Endothelial cell of umbilical vein (primary cell): ENCODE measurements at regions not wholly inside any gene's neighbourhood (a gene's known extent, or its start where the extent isn't known, plus 50 kb on each side); places are given as distances from the start of the nearest gene placed in this dataset.

Experiments
- BruUV-seq: library from RNA; stranded (reverse); fragments of 400-500 nt; replicated peaks from 2 replicates; lab custom pipeline; 2021; lab: Mats Ljungman, UMichigan
- CTCF ChIA-PET: fragments of 300-600, 350-600 bp; sonication (Branson Sonifier 250); formaldehyde crosslinking; loops from one replicate; lab custom pipeline; 2021; ENCODE audit warnings: antibody characterized with exemption, inconsistent platforms; lab: Charles Lee
- POLR2A ChIA-PET: fragments of 300-600, 350-600 bp; sonication (Branson Sonifier 250); formaldehyde crosslinking; loops from one replicate; lab custom pipeline; 2021; ENCODE audit warnings: antibody characterized with exemption, inconsistent platforms; lab: Charles Lee
- DNase-seq: peaks from one replicate; pipeline ENCODE4 v3.0.0-alpha.2; 2011; ENCODE audit warnings: low read depth, low spot score
- FAIRE-seq: peaks from 2 replicates; lab custom pipeline; 2011; peaks lifted over from hg19 to GRCh38; lab: Jason Lieb, UNC
- H2AFZ ChIP-seq: 2 replicates; pipeline ENCODE4 v1.6.0; 2012; ENCODE audit warnings: low read depth, low read length, control low read depth, inconsistent platforms
- H3K27ac ChIP-seq: 2 replicates; pipeline ENCODE4 v1.5.1; 2011; ENCODE audit warnings: low read depth, mild to moderate bottlenecking, control low read depth, low read length, moderate library complexity; ENCODE audit not compliant: insufficient read depth
- H3K27me3 ChIP-seq, 2 experiments: 2 replicates each; pipeline versions ENCODE4 v1.6.0 to v1.6.1; 2011; ENCODE audit warnings: low read length in 2 of 2, mixed read lengths in 1 of 2; ENCODE audit not compliant: control insufficient read depth in 2 of 2, insufficient read depth in 2 of 2
- H3K36me3 ChIP-seq, 2 experiments: 2 replicates in 1 of 2; 3 replicates in 1 of 2; pipeline ENCODE4 v1.5.1; 2011; ENCODE audit warnings: low read length in 2 of 2, mild to moderate bottlenecking in 1 of 2, moderate library complexity in 1 of 2; ENCODE audit not compliant: control insufficient read depth in 2 of 2, insufficient read depth in 2 of 2; ENCODE audit errors: extremely low read depth in 1 of 2
- H3K4me1 ChIP-seq: 3 replicates; pipeline ENCODE4 v1.5.1; 2011; ENCODE audit warnings: mild to moderate bottlenecking, low read length; ENCODE audit not compliant: control insufficient read depth, insufficient read depth; ENCODE audit errors: extremely low read depth
- H3K4me2 ChIP-seq: 2 replicates; pipeline ENCODE4 v1.6.1; 2011; ENCODE audit warnings: low read length, control low read depth, mixed read lengths; ENCODE audit not compliant: insufficient read depth
- H3K4me3 ChIP-seq, 3 experiments: fragments of 200-600 bp in 1 of 3; sonication (generic), shearing (Covaris generic) in 1 of 3; replicated peaks in 1 of 3; 2 replicates each; pipeline ENCODE4 v1.5.1; 2011 to 2016; ENCODE audit warnings: control low read depth in 3 of 3, low read length in 3 of 3, mild to moderate bottlenecking in 2 of 3, inconsistent platforms in 1 of 3, low read depth in 1 of 3, moderate library complexity in 1 of 3; ENCODE audit not compliant: insufficient read depth in 1 of 3
- H3K79me2 ChIP-seq: 2 replicates; pipeline ENCODE4 v1.6.0; 2012; ENCODE audit warnings: low read length, inconsistent platforms; ENCODE audit not compliant: control insufficient read depth, insufficient read depth
- H3K9ac ChIP-seq: replicated peaks from 2 replicates; pipeline ENCODE3; 2011; ENCODE audit warnings: low read length, control low read depth; ENCODE audit not compliant: insufficient read depth; ENCODE audit errors: extremely low read depth
- H3K9me1 ChIP-seq: replicated peaks from 3 replicates; pipeline ENCODE4 v1.6.0; 2011; ENCODE audit warnings: mild to moderate bottlenecking, low read length; ENCODE audit not compliant: control insufficient read depth, insufficient read depth; ENCODE audit errors: extremely low read depth
- H3K9me3 ChIP-seq: replicated peaks from 2 replicates; pipeline ENCODE4 v1.5.1; 2012; ENCODE audit warnings: low read length, inconsistent platforms; ENCODE audit not compliant: control insufficient read depth, insufficient read depth
- H4K20me1 ChIP-seq: replicated peaks from 2 replicates; pipeline ENCODE3; 2011; ENCODE audit warnings: mild to moderate bottlenecking, low read length; ENCODE audit not compliant: control insufficient read depth, insufficient read depth; ENCODE audit errors: extremely low read depth
- FOS ChIP-seq: IDR thresholded peaks from 2 replicates; pipeline ENCODE4 v1.6.1; 2011; ENCODE audit warnings: mild to moderate bottlenecking, low read length, moderate library complexity, borderline replicate concordance; ENCODE audit not compliant: insufficient read depth
- GATA2 ChIP-seq: IDR thresholded peaks from 2 replicates; pipeline ENCODE4 v1.7.0; 2011; ENCODE audit warnings: low read depth, mild to moderate bottlenecking, moderate library complexity, mixed read lengths, low read length; ENCODE audit not compliant: insufficient read length, insufficient read depth
- JUN ChIP-seq: IDR thresholded peaks from 2 replicates; pipeline ENCODE4 v1.6.1; 2011; ENCODE audit warnings: borderline replicate concordance, low read depth; ENCODE audit not compliant: insufficient read length, insufficient read depth
- MYC ChIP-seq: IDR thresholded peaks from one replicate; pipeline ENCODE4 v1.6.1; 2011; ENCODE audit warnings: mild to moderate bottlenecking, low read depth, low read length
- POLR2A ChIP-seq: IDR thresholded peaks from 2 replicates; pipeline ENCODE4 v1.6.1; 2012; ENCODE audit warnings: low read depth, mild to moderate bottlenecking, control low read depth, low read length
- POLR2AphosphoS5 ChIP-seq: IDR thresholded peaks from 2 replicates; pipeline ENCODE4 v1.6.1; 2012; ENCODE audit warnings: low read depth, mild to moderate bottlenecking, control low read depth, low read length, moderate library complexity; ENCODE audit not compliant: insufficient read depth
- dilution Hi-C: fragments of 300-500 bp; cut with MboI; formaldehyde crosslinking; loops from one replicate; pipeline ENCODE4 v1.15.0; 2019; ENCODE audit warnings: low sequenced_read_pairs; ENCODE audit not compliant: extremely low pct_ligation_motif_present
- intact Hi-C: fragments of 100-400 bp; cut with micrococcal nuclease; formaldehyde crosslinking; loops from one replicate; pipeline ENCODE4 v1.10.0; 2022
- TF ChIP-seq, protein P1 (sequence below): IDR thresholded peaks from 2 replicates; pipeline ENCODE4 v1.6.1; 2011; ENCODE audit not compliant: insufficient read depth, insufficient read length
- TF ChIP-seq, protein P2 (sequence below), 2 donors: IDR thresholded peaks; 1 replicate in 1 of 2; 2 replicates in 1 of 2; pipeline ENCODE4 v1.5.1; 2011; ENCODE audit warnings: low read length in 2 of 2, mild to moderate bottlenecking in 2 of 2, moderate library complexity in 2 of 2, control low read depth in 1 of 2, inconsistent platforms in 1 of 2, low read depth in 1 of 2; ENCODE audit not compliant: insufficient read depth in 1 of 2; ENCODE audit errors: extremely low read depth in 1 of 2

GRCh38 chr14:44766285-44766684 lies 195.5 kb downstream of the KLHL28 start:
- intact Hi-C loops (no loop called here), dilution Hi-C loops (no loop called here)
- H3K9me1 ChIP-seq: no peaks in the 10 kb centered on the region
- POLR2A ChIA-PET: no interaction called here
- no TSS peak for BruUV-seq
- H2AFZ ChIP-seq: no peak overlapping the region
- H3K27ac ChIP-seq: no peak overlapping the region
- no peaks in the 10 kb centered on the region for H4K20me1 ChIP-seq
- CTCF ChIA-PET: no interaction called here
- no peaks in the 10 kb centered on the region for H3K4me1 ChIP-seq
- no peaks in the 10 kb centered on the region for H3K27me3 ChIP-seq
- FAIRE-seq (no peak), DNase-seq (no peak)
- TF ChIP-seq JUN (no peak), FOS (no peak), POLR2A (no peak), MYC (no peak), POLR2AphosphoS5 (no peak), GATA2 (no peak)
- TF ChIP-seq, protein P1, sequence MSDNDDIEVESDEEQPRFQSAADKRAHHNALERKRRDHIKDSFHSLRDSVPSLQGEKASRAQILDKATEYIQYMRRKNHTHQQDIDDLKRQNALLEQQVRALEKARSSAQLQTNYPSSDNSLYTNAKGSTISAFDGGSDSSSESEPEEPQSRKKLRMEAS: no peak
- TF ChIP-seq, protein P2, sequence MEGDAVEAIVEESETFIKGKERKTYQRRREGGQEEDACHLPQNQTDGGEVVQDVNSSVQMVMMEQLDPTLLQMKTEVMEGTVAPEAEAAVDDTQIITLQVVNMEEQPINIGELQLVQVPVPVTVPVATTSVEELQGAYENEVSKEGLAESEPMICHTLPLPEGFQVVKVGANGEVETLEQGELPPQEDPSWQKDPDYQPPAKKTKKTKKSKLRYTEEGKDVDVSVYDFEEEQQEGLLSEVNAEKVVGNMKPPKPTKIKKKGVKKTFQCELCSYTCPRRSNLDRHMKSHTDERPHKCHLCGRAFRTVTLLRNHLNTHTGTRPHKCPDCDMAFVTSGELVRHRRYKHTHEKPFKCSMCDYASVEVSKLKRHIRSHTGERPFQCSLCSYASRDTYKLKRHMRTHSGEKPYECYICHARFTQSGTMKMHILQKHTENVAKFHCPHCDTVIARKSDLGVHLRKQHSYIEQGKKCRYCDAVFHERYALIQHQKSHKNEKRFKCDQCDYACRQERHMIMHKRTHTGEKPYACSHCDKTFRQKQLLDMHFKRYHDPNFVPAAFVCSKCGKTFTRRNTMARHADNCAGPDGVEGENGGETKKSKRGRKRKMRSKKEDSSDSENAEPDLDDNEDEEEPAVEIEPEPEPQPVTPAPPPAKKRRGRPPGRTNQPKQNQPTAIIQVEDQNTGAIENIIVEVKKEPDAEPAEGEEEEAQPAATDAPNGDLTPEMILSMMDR (IDR thresholded peaks at IDR 0.05; ENCODE audit: extremely low read depth in 1 of 2, insufficient read depth in 1 of 2, low read depth in 1 of 2, low read length in 2 of 2): no peak
- no peak overlapping the region for H3K4me3 ChIP-seq
- H3K4me2 ChIP-seq: no peak overlapping the region
- no peak overlapping the region for H3K9ac ChIP-seq
- no peaks in the 10 kb centered on the region for H3K9me3 ChIP-seq
- no peaks in the 10 kb centered on the region for H3K36me3 ChIP-seq
- no peaks in the 10 kb centered on the region for H3K79me2 ChIP-seq
